ENCODE measurements at regions not wholly inside any gene's neighbourhood (a gene's known extent, or its start where the extent isn't known, plus 50 kb on each side); places are given as distances from the start of the nearest gene placed in this dataset.

DNA sequence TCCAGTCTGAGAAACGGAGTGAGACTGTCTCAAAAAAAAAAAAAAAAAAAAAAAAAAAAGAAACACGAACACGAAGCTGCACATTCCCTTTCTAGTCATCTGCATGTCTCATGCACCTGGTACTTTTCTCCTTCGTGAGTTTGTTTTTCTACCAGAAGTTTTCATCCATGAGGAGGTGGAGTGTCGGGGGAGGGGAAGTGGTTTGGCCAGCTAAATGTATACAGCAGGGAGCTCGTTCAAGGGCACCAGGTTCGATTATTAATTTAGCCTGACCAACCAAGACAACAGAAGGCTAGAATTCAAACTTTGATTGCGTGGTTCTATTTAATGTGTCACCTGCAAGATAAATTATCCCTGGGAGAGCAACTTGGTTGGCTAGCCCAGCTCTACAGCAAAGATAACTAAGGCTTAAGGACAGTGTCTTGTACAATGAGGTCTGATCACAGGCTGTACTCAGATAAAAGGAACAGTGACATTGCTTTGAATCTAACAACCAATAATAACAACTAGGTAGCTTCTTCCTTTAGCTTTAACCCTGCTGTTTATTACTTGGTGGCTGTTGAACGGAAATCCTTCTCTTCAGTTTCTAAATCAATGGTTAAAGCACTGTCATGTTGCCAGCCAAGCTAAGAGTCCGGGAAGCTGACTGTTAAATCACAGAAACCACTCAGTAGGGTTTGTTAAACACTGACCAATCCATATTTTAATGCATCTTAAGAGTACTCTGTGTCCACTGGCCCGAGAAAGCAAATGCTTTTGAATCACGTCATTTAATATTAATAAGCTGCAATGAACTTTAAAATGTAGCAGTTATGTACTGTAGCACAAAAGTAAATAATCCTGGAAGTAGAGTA, 98.4 kb upstream of the STARD13 start:
- no peak for ATAC-seq (ENCODE audit: insufficient read depth, low FRiP score)

DNA sequence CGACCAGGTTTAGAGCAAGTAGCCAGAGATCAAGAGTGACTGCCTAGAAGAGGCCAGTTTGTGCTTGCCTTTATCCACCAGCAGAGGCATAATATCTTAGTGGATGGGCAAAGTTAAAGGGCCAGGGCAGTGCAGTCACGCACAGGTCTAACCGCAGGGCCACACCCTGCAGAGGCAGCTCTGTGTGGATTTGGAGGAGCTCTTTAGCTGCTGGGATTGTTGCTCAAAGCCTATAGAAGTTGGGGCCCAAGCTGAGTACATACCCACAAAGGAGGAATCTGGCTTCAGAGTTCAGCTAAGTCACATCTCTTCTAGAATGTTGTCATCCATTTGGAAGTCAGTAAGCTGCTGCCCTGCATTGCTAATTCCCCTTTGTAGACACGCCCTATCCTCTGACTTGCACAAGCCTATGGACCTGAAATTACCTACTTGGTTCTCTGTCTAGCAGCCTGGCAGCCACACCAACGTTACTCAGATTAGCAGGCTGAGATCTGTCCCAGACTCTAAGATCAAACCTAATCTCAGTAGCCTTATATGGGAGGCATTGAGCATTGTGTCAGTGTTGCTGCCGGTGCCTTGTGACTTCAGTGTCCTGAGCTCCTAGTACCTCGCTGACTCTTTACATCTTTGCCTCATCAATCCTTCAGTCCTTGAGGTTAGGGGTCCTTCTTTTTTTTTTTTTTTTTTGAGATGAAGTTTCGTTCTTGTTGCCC, 102.9 kb upstream of the STARD13 start:
- no peak overlapping the region for H3K4me3 ChIP-seq
- no peaks in the 10 kb centered on the region for H3K27me3 ChIP-seq (ENCODE audit: control insufficient read depth in 3 of 3, insufficient read depth in 3 of 3, low read length in 2 of 3)
- H3K27ac ChIP-seq (ENCODE audit: low read depth in 1 of 2, low read length in 1 of 2) = no peak overlapping the region
- no peaks in the 10 kb centered on the region for H3K36me3 ChIP-seq (ENCODE audit: control insufficient read depth in 4 of 4, insufficient read depth in 4 of 4, low read length in 4 of 4)
- TF ChIP-seq, protein P1, sequence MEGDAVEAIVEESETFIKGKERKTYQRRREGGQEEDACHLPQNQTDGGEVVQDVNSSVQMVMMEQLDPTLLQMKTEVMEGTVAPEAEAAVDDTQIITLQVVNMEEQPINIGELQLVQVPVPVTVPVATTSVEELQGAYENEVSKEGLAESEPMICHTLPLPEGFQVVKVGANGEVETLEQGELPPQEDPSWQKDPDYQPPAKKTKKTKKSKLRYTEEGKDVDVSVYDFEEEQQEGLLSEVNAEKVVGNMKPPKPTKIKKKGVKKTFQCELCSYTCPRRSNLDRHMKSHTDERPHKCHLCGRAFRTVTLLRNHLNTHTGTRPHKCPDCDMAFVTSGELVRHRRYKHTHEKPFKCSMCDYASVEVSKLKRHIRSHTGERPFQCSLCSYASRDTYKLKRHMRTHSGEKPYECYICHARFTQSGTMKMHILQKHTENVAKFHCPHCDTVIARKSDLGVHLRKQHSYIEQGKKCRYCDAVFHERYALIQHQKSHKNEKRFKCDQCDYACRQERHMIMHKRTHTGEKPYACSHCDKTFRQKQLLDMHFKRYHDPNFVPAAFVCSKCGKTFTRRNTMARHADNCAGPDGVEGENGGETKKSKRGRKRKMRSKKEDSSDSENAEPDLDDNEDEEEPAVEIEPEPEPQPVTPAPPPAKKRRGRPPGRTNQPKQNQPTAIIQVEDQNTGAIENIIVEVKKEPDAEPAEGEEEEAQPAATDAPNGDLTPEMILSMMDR (IDR thresholded peaks at IDR 0.05; ENCODE audit: control extremely low read depth, extremely low read depth) = no peak
- ATAC-seq (ENCODE audit: insufficient read depth, low FRiP score) (no peak), DNase-seq (no peak)
- H3K4me1 ChIP-seq (ENCODE audit: control insufficient read depth in 5 of 5, insufficient read depth in 5 of 5, low read length in 5 of 5) = peaks cover 0 to 6% (median 0%) of the 10 kb centered on the region in 5 donors
- no peaks in the 10 kb centered on the region for H3K9me3 ChIP-seq (ENCODE audit: control insufficient read depth in 4 of 4, insufficient read depth in 3 of 4, low read length in 3 of 4)
- no peak overlapping the region for H3K9ac ChIP-seq (ENCODE audit: insufficient read depth in 1 of 2, low read length in 2 of 2)
- WGBS, 2 donors = 81 to 85% methylated on average over 8 of the region's 8 CpGs

More for the DNA sequence above, 98.4 kb upstream of the STARD13 start:
- no peaks in the 10 kb centered on the region for H3K4me1 ChIP-seq (ENCODE audit: control insufficient read depth in 5 of 5, insufficient read depth in 5 of 5, low read length in 5 of 5)
- no peak for DNase-seq
- no peak overlapping the region for H3K9ac ChIP-seq (ENCODE audit: insufficient read depth in 1 of 2, low read length in 2 of 2)
- 62 to 78% methylated on average over 12 of the region's 12 CpGs for WGBS, 2 donors
- H3K9me3 ChIP-seq (ENCODE audit: control insufficient read depth in 4 of 4, insufficient read depth in 3 of 4, low read length in 3 of 4) = no peaks in the 10 kb centered on the region
- H3K27ac ChIP-seq (ENCODE audit: low read depth in 1 of 2, low read length in 1 of 2) = no peak overlapping the region
- no peaks in the 10 kb centered on the region for H3K27me3 ChIP-seq (ENCODE audit: control insufficient read depth in 3 of 3, insufficient read depth in 3 of 3, low read length in 2 of 3)
- TF ChIP-seq, protein P1 (IDR thresholded peaks at IDR 0.05; ENCODE audit: control extremely low read depth, extremely low read depth) = no peak
- H3K36me3 ChIP-seq (ENCODE audit: control insufficient read depth in 4 of 4, insufficient read depth in 4 of 4, low read length in 4 of 4) = no peaks in the 10 kb centered on the region
- no peak overlapping the region for H3K4me3 ChIP-seq

DNA sequence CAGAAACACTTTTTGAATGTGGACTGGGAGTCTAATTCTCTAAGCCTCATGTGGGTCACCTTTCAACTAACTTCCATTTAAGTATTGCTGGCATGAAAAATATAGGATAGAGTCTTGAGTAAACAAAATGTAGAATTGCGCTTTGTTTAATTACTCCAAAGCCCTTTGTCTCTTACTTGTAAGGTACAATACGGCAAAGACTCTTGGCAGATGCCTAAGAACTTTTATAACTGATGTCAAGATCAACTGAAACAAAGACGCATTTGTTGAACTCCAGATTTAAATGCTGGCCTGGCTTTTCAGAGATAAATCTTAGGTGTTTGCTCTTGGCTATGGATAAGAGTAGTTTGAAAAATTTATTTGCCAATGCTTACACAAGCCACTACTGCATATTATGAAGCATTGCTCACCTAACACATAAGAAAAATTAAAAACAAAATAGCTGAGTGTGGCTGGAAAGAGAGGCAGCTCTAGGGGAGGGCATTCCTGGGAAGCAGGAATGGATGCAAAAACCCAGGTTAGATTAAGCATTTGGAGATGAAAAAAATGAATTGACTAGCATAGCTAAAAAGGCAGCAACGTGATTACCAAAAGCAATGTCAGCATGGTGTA, 107.3 kb upstream of the STARD13 start:
- 80 to 82% methylated on average over 4 of the region's 4 CpGs for WGBS, 2 donors
- no peak overlapping the region for H3K27ac ChIP-seq (ENCODE audit: low read depth in 1 of 2, low read length in 1 of 2)
- ATAC-seq (ENCODE audit: insufficient read depth, low FRiP score) = no peak

More for the DNA sequence above, 107.3 kb upstream of the STARD13 start:
- TF ChIP-seq, protein P1 (IDR thresholded peaks at IDR 0.05; ENCODE audit: control extremely low read depth, extremely low read depth) = no peak
- H3K4me1 ChIP-seq (ENCODE audit: control insufficient read depth in 5 of 5, insufficient read depth in 5 of 5, low read length in 5 of 5) = peaks cover 0 to 6% (median 0%) of the 10 kb centered on the region in 5 donors
- no peak overlapping the region for H3K4me3 ChIP-seq
- no peak overlapping the region for H3K9ac ChIP-seq (ENCODE audit: insufficient read depth in 1 of 2, low read length in 2 of 2)
- DNase-seq = peak in 2 of 3 donors; percentile 31 to 39
- no peaks in the 10 kb centered on the region for H3K27me3 ChIP-seq (ENCODE audit: control insufficient read depth in 3 of 3, insufficient read depth in 3 of 3, low read length in 2 of 3)
- peaks cover 0 to under 1% (median 0%) of the 10 kb centered on the region in 4 donors for H3K9me3 ChIP-seq (ENCODE audit: control insufficient read depth in 4 of 4, insufficient read depth in 3 of 4, low read length in 3 of 4)
- H3K36me3 ChIP-seq (ENCODE audit: control insufficient read depth in 4 of 4, insufficient read depth in 4 of 4, low read length in 4 of 4) = no peaks in the 10 kb centered on the region

Data from lung (tissue), 11 donors.